MG63 (cell line): ENCODE measurements at regions not wholly inside any gene's neighbourhood (a gene's known extent, or its start where the extent isn't known, plus 50 kb on each side); places are given as distances from the start of the nearest gene placed in this dataset.

Experiments
- DNase-seq: peaks from one replicate; pipeline ENCODE4 v3.0.0-alpha.2; 2020
- H3K27me3 ChIP-seq: fragments of 250-450 bp; sonication (Bioruptor Pico); 2 replicates; pipeline ENCODE4 v1.5.1; 2020; ENCODE audit warnings: mild to moderate bottlenecking, moderate library complexity
- H3K36me3 ChIP-seq: fragments of 250-450 bp; sonication (Bioruptor Pico); 2 replicates; pipeline ENCODE4 v1.5.1; 2020; ENCODE audit warnings: mild to moderate bottlenecking, moderate library complexity
- H3K4me3 ChIP-seq: fragments of 250-450 bp; sonication (Bioruptor Pico); 2 replicates; pipeline ENCODE4 v1.5.1; 2020; ENCODE audit warnings: mild to moderate bottlenecking, moderate library complexity
- H3K9me3 ChIP-seq: fragments of 250-450 bp; sonication (Bioruptor Pico); 2 replicates; pipeline ENCODE4 v1.5.1; 2020; ENCODE audit warnings: mild to moderate bottlenecking, moderate library complexity

- H3K4me3 ChIP-seq, result no peak overlapping the region
- no peaks in the 10 kb centered on the region for H3K36me3 ChIP-seq
- H3K9me3 ChIP-seq, result no peaks in the 10 kb centered on the region
- DNase-seq, result peak; percentile 69
- no peaks in the 10 kb centered on the region for H3K27me3 ChIP-seq
Measured at GRCh38 chr1:81670286-81670685, 130.4 kb upstream of the ADGRL2 start.

- DNase-seq, result no peak
- Histone ChIP-seq H3K27me3 (no peaks in the 10 kb centered on the region), H3K36me3 (no peaks in the 10 kb centered on the region), H3K4me3 (no peak overlapping the region), H3K9me3 (no peaks in the 10 kb centered on the region)
Measured at GRCh38 chr1:81666586-81666985, 134.1 kb upstream of the ADGRL2 start.

DNA sequence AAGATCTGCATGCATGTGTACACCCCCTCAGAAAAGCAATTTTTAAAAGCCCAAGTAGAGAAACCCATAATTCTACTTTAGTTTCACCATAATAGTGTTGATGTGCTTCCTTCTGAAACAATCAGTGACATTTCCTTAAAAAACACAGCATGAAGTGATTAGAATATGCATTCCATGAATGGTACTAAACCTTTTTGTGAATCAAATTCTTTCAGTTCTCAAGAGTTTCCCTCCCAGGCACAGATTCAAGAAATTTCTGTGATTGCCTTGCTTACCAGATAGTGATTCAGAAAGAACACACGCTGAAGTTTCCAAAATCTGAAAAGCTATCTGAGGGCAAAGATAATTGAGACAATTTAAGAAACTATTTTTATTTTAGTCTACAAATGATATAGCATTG lies 136.4 kb upstream of the ADGRL2 start:
- no peaks in the 10 kb centered on the region for H3K9me3 ChIP-seq
- H3K27me3 ChIP-seq, result no peaks in the 10 kb centered on the region
- H3K4me3 ChIP-seq, result no peak overlapping the region
- no peak for DNase-seq
- H3K36me3 ChIP-seq, result no peaks in the 10 kb centered on the region

- Histone ChIP-seq H3K9me3 (no peaks in the 10 kb centered on the region), H3K4me3 (no peak overlapping the region), H3K36me3 (no peaks in the 10 kb centered on the region), H3K27me3 (no peaks in the 10 kb centered on the region)
- DNase-seq, result no peak
Measured at GRCh38 chr1:81662913-81663526, 137.7 kb upstream of the ADGRL2 start.

DNA sequence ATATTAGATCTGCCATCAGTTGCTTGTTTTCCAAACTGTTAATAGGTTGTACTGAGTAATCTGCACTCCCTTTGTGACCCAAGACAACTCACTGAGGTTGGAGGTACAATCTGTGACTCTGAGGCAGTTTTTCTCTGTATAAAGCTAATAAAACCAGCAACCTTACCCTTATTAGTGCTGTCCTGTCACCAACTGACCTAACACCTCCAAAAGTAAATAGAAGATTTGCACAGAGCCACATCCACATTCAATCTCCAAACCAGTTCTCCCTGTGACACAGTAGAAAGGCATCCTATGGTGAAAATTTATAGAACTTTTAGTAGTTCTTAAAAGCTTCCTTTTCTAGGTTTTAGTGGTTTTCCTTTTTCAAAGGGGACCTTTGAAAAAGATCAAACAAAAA lies 140.4 kb upstream of the ADGRL2 start:
- Histone ChIP-seq H3K4me3 (no peak overlapping the region), H3K27me3 (no peaks in the 10 kb centered on the region), H3K9me3 (no peaks in the 10 kb centered on the region), H3K36me3 (no peaks in the 10 kb centered on the region)
- no peak for DNase-seq

- H3K4me3 ChIP-seq, result no peak overlapping the region
- H3K27me3 ChIP-seq, result no peaks in the 10 kb centered on the region
- H3K36me3 ChIP-seq, result no peaks in the 10 kb centered on the region
- no peak for DNase-seq
- H3K9me3 ChIP-seq, result no peaks in the 10 kb centered on the region
Measured at GRCh38 chr1:81654657-81655056, 146.1 kb upstream of the ADGRL2 start.

- Histone ChIP-seq H3K9me3 (no peaks in the 10 kb centered on the region), H3K4me3 (no peak overlapping the region), H3K36me3 (no peaks in the 10 kb centered on the region), H3K27me3 (no peaks in the 10 kb centered on the region)
- no peak for DNase-seq
Measured at GRCh38 chr1:81654147-81654546, 146.6 kb upstream of the ADGRL2 start.

GRCh38 chr1:81650776-81651175 lies 150.0 kb upstream of the ADGRL2 start:
- no peak for DNase-seq
- H3K36me3 ChIP-seq, result no peaks in the 10 kb centered on the region
- no peaks in the 10 kb centered on the region for H3K27me3 ChIP-seq
- H3K4me3 ChIP-seq, result no peak overlapping the region
- H3K9me3 ChIP-seq, result no peaks in the 10 kb centered on the region

DNA sequence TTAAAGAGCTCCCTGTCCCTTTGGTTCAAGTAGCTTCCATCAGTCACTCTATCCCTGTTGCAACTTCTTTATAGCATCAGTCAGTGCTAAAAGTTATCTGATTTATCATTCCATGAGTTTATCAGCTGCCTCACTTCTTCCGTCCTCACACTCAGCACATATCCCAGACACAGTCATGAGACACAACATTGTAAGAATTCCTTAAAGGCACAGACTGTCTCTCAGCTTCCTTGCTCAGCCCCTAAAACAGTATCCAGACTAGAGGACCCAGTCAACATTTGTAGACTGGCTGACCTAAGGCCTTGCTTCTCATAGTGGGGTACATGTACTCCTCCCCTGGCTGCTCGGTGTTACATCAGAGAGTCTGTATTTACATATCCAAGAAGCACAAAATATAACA lies 164.9 kb upstream of the ADGRL2 start:
- H3K9me3 ChIP-seq, result no peaks in the 10 kb centered on the region
- H3K27me3 ChIP-seq, result no peaks in the 10 kb centered on the region
- H3K4me3 ChIP-seq, result no peak overlapping the region
- H3K36me3 ChIP-seq, result no peaks in the 10 kb centered on the region
- no peak for DNase-seq

GRCh38 chr1:81634294-81634693 lies 166.4 kb upstream of the ADGRL2 start:
- no peaks in the 10 kb centered on the region; the same call in 1 of the 2 replicates for H3K27me3 ChIP-seq
- no peaks in the 10 kb centered on the region for H3K9me3 ChIP-seq
- DNase-seq, result no peak
- H3K4me3 ChIP-seq, result no peak overlapping the region
- no peaks in the 10 kb centered on the region for H3K36me3 ChIP-seq

DNA sequence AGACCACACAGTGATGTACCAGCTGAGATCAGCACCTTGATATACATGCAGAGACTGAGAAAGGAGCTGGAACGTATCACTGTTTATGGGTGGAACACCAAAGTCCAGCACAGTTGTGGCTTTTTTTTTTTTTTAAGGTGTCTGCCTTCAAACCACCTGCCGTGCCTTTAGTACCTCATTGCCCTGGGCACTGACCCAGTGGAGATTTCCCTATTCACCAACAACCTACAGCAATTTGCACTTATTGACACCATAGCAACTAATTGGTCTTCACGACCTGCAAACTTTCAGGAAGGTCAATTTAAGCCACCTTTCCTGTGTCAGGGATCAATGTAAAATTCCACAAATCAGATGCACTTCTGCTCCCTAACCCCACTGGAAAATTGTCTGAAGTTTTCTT lies 181.6 kb upstream of the ADGRL2 start:
- H3K36me3 ChIP-seq, result no peaks in the 10 kb centered on the region
- H3K9me3 ChIP-seq, result no peaks in the 10 kb centered on the region

GRCh38 chr1:81618376-81618775 lies 182.4 kb upstream of the ADGRL2 start:
- no peaks in the 10 kb centered on the region for H3K9me3 ChIP-seq
- H3K27me3 ChIP-seq, result no peaks in the 10 kb centered on the region
- no peaks in the 10 kb centered on the region for H3K36me3 ChIP-seq
- no peak overlapping the region for H3K4me3 ChIP-seq
- DNase-seq, result no peak

More for the DNA sequence above, 181.6 kb upstream of the ADGRL2 start:
- no peak overlapping the region for H3K4me3 ChIP-seq
- H3K27me3 ChIP-seq, result no peaks in the 10 kb centered on the region
- DNase-seq, result no peak

DNA sequence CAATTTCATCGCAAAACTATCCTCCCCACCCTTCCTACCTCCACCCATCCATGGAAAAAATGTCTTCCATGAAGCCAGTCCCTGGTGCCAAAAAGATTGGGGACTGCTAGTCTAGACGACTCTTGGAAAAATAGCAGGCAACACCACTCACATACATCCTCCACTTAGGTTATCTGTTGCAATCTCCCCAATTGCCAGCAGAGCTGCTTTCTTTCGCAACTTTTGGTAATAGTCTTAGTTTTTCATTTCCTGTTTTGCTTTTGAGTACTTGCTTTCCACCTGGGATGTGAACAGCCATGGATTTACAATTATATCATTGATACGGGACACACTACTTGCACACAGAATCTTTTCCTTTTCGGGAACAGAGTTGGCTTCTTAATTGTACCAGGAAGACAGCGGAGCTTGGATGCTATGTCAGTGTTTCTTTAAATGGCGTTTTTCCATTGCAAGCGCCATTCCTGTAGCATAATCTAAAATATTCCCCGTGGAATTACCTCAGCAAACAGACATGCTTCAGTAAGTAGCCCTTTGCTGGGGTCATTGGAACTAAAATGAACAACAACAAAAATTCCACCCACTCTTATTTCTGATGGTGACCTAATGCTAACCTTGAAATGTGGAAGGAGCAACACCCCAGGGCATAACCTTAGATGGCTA lies 183.3 kb upstream of the ADGRL2 start:
- no peak for DNase-seq
- H3K4me3 ChIP-seq, result no peak overlapping the region
- H3K27me3 ChIP-seq, result no peaks in the 10 kb centered on the region
- H3K36me3 ChIP-seq, result no peaks in the 10 kb centered on the region
- H3K9me3 ChIP-seq, result no peaks in the 10 kb centered on the region

- no peak for DNase-seq
- no peak overlapping the region for H3K4me3 ChIP-seq
- no peaks in the 10 kb centered on the region for H3K36me3 ChIP-seq
Measured at GRCh38 chr1:81613803-81614202, 186.9 kb upstream of the ADGRL2 start.

GRCh38 chr1:81607924-81608323 lies 192.8 kb upstream of the ADGRL2 start:
- H3K27me3 ChIP-seq, result no peaks in the 10 kb centered on the region
- no peak for DNase-seq
- H3K9me3 ChIP-seq, result no peaks in the 10 kb centered on the region
- no peak overlapping the region for H3K4me3 ChIP-seq
- H3K36me3 ChIP-seq, result no peaks in the 10 kb centered on the region

More at GRCh38 chr1:81613803-81614202, 186.9 kb upstream of the ADGRL2 start:
- Histone ChIP-seq H3K9me3 (no peaks in the 10 kb centered on the region), H3K27me3 (no peaks in the 10 kb centered on the region)

DNA sequence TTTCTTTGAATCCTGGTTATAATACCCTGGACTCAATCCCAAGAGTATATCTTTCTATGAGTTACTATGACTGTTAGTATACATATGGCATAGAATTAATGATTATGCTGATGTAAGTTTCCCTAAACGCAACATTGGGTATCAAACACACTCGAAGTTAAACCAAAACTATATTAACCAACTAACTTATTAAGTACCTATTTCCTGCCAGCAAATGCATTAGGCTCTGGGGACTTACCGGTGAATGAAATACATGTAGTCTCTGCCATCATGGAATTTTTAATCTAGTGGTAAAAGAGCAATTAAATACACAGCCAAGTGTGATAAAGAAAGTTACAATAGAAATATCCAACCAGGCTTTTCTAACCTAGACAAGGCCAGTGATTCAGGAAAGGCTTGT lies 193.6 kb upstream of the ADGRL2 start:
- Histone ChIP-seq H3K27me3 (no peaks in the 10 kb centered on the region), H3K9me3 (no peaks in the 10 kb centered on the region), H3K4me3 (no peak overlapping the region), H3K36me3 (no peaks in the 10 kb centered on the region)
- no peak for DNase-seq

GRCh38 chr1:81606656-81607055 lies 194.1 kb upstream of the ADGRL2 start:
- DNase-seq, result no peak
- no peaks in the 10 kb centered on the region for H3K9me3 ChIP-seq
- no peak overlapping the region for H3K4me3 ChIP-seq
- no peaks in the 10 kb centered on the region for H3K36me3 ChIP-seq
- H3K27me3 ChIP-seq, result no peaks in the 10 kb centered on the region

- Histone ChIP-seq H3K36me3 (no peaks in the 10 kb centered on the region), H3K27me3 (no peaks in the 10 kb centered on the region), H3K9me3 (no peaks in the 10 kb centered on the region), H3K4me3 (no peak overlapping the region)
- no peak for DNase-seq
Measured at GRCh38 chr1:81605023-81605422, 195.7 kb upstream of the ADGRL2 start.
